Breast epithelium (tissue), 3 donors: ENCODE measurements at regions not wholly inside any gene's neighbourhood (a gene's known extent, or its start where the extent isn't known, plus 50 kb on each side); places are given as distances from the start of the nearest gene placed in this dataset.

Experiments
- POLR2A ChIP-seq: fragments of 450-650 bp; IDR thresholded peaks from one replicate; pipeline ENCODE4 v1.6.1; 2016; ENCODE audit warnings: antibody characterized with exemption, mild to moderate bottlenecking, moderate library complexity
- TF ChIP-seq, protein P1 (sequence below), 3 donors: fragments of 450-650 bp; IDR thresholded peaks; one replicate each; pipeline ENCODE4 v1.5.1; 2016 to 2017; ENCODE audit warnings: antibody characterized with exemption in 3 of 3, mild to moderate bottlenecking in 3 of 3, moderate library complexity in 3 of 3

DNA sequence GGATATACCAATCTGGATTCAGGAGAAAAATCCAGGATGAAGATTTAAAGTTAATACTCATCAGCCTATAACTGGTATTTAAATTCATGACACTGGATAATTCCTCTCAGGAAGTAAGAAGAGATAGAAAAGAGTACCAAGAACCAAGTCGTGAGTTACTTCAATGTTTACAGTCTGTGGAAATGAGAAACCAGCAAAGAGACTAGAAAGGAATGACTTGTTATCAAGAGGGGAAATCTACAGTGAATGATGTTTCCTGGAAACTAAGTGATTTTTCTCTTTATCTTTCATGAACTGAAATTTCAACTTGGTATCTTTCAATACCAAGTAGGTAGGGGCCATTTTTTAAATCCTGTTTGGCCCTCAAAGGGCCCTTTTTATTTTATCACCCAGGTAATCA is 217.9 kb upstream of the AFF2 start:
- TF ChIP-seq, protein P1, sequence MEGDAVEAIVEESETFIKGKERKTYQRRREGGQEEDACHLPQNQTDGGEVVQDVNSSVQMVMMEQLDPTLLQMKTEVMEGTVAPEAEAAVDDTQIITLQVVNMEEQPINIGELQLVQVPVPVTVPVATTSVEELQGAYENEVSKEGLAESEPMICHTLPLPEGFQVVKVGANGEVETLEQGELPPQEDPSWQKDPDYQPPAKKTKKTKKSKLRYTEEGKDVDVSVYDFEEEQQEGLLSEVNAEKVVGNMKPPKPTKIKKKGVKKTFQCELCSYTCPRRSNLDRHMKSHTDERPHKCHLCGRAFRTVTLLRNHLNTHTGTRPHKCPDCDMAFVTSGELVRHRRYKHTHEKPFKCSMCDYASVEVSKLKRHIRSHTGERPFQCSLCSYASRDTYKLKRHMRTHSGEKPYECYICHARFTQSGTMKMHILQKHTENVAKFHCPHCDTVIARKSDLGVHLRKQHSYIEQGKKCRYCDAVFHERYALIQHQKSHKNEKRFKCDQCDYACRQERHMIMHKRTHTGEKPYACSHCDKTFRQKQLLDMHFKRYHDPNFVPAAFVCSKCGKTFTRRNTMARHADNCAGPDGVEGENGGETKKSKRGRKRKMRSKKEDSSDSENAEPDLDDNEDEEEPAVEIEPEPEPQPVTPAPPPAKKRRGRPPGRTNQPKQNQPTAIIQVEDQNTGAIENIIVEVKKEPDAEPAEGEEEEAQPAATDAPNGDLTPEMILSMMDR (IDR thresholded peaks at IDR 0.05), result no peak
- TF ChIP-seq POLR2A, result no peak
